Forelimb muscle (tissue), 1 donor: ENCODE measurements at regions not wholly inside any gene's neighbourhood (a gene's known extent, or its start where the extent isn't known, plus 50 kb on each side); places are given as distances from the start of the nearest gene placed in this dataset.

Experiments
- DNase-seq: peaks from one replicate; pipeline ENCODE4 v3.0.0-alpha.2; 2013; ENCODE audit warnings: low read depth

- no peak for DNase-seq
Measured at GRCh38 chr5:166363087-166363760, 1928.2 kb upstream of the WWC1 start.

GRCh38 chr5:166365164-166365563, 1926.3 kb upstream of the WWC1 start:
- DNase-seq = no peak

GRCh38 chr5:166367391-166367790, 1924.1 kb upstream of the WWC1 start:
- DNase-seq = no peak

- DNase-seq = no peak
Measured at GRCh38 chr5:166369346-166369745, 1922.1 kb upstream of the WWC1 start.

GRCh38 chr5:166369807-166370206, 1921.6 kb upstream of the WWC1 start:
- DNase-seq = no peak

GRCh38 chr5:166370928-166371690, 1920.3 kb upstream of the WWC1 start:
- no peak for DNase-seq

- no peak for DNase-seq
Measured at GRCh38 chr5:166373817-166374216, 1917.6 kb upstream of the WWC1 start.

- DNase-seq = no peak
Measured at GRCh38 chr5:166377756-166378155, 1913.7 kb upstream of the WWC1 start.

GRCh38 chr5:166379517-166379916, 1911.9 kb upstream of the WWC1 start:
- DNase-seq = no peak

GRCh38 chr5:166382031-166382430, 1909.4 kb upstream of the WWC1 start:
- no peak for DNase-seq

GRCh38 chr5:166398131-166398530, 1893.3 kb upstream of the WWC1 start:
- DNase-seq = no peak

GRCh38 chr5:166399781-166400180, 1891.7 kb upstream of the WWC1 start:
- no peak for DNase-seq

GRCh38 chr5:166401391-166401790, 1890.1 kb upstream of the WWC1 start:
- DNase-seq = no peak

GRCh38 chr5:166412191-166412590, 1879.3 kb upstream of the WWC1 start:
- no peak for DNase-seq

- DNase-seq = no peak
Measured at GRCh38 chr5:166427211-166427610, 1864.2 kb upstream of the WWC1 start.

- no peak for DNase-seq
Measured at GRCh38 chr5:166428264-166428803, 1863.1 kb upstream of the WWC1 start.

- DNase-seq = no peak
Measured at GRCh38 chr5:166430491-166431319, 1860.7 kb upstream of the WWC1 start.

- DNase-seq = no peak
Measured at GRCh38 chr5:166431456-166431855, 1860.0 kb upstream of the WWC1 start.

GRCh38 chr5:166433679-166434078, 1857.8 kb upstream of the WWC1 start:
- DNase-seq = no peak

- no peak for DNase-seq
Measured at GRCh38 chr5:166436872-166437271, 1854.6 kb upstream of the WWC1 start.

- no peak for DNase-seq
Measured at GRCh38 chr5:166486348-166486747, 1805.1 kb upstream of the WWC1 start.

- DNase-seq = no peak
Measured at GRCh38 chr5:166488560-166488959, 1802.9 kb upstream of the WWC1 start.
